Ishikawa (cell line): ENCODE measurements at regions not wholly inside any gene's neighbourhood (a gene's known extent, or its start where the extent isn't known, plus 50 kb on each side); places are given as distances from the start of the nearest gene placed in this dataset.

Source experiments
- CEBPB ChIP-seq: IDR thresholded peaks from 2 replicates; pipeline ENCODE4 v1.6.1; 2012
- CREB1 ChIP-seq: IDR thresholded peaks from 2 replicates; pipeline ENCODE4 v1.6.1; 2012; ENCODE audit warnings: low read depth
- EGR1 ChIP-seq: IDR thresholded peaks from 2 replicates; pipeline ENCODE4 v1.6.1; 2012
- EP300 ChIP-seq: IDR thresholded peaks from 2 replicates; pipeline ENCODE4 v1.6.1; 2012; ENCODE audit warnings: borderline replicate concordance
- FOXM1 ChIP-seq: IDR thresholded peaks from 2 replicates; pipeline ENCODE4 v1.6.1; 2012; ENCODE audit warnings: low read depth, borderline replicate concordance
- MAX ChIP-seq: IDR thresholded peaks from 2 replicates; pipeline ENCODE4 v1.6.1; 2012
- NFIC ChIP-seq: IDR thresholded peaks from 2 replicates; pipeline ENCODE4 v1.6.1; 2012
- RAD21 ChIP-seq: IDR thresholded peaks from 2 replicates; pipeline ENCODE4 v1.6.1; 2012; ENCODE audit warnings: low read depth
- REST ChIP-seq: IDR thresholded peaks from 2 replicates; pipeline ENCODE4 v1.6.1; 2012; ENCODE audit warnings: low read depth, mild to moderate bottlenecking
- TAF1 ChIP-seq: IDR thresholded peaks from 2 replicates; pipeline ENCODE4 v1.6.1; 2012; ENCODE audit warnings: low read depth, mild to moderate bottlenecking
- TCF12 ChIP-seq: IDR thresholded peaks from 2 replicates; pipeline ENCODE4 v1.6.1; 2012; ENCODE audit warnings: low read depth
- TEAD4 ChIP-seq: IDR thresholded peaks from 2 replicates; pipeline ENCODE4 v1.6.1; 2012
- USF1 ChIP-seq: IDR thresholded peaks from 2 replicates; pipeline ENCODE4 v1.6.1; 2012
- YY1 ChIP-seq: IDR thresholded peaks from 2 replicates; pipeline ENCODE4 v1.6.1; 2012; ENCODE audit warnings: low read depth
- ZBTB7A ChIP-seq: IDR thresholded peaks from 2 replicates; pipeline ENCODE4 v1.6.1; 2012; ENCODE audit warnings: low read depth

- TF ChIP-seq TEAD4 (no peak), CREB1 (no peak), REST (no peak), TAF1 (no peak), MAX (no peak), EGR1 (no peak), USF1 (no peak), EP300 (no peak), RAD21 (no peak), ZBTB7A (no peak), YY1 (no peak), CEBPB (no peak), TCF12 (no peak)
Observed at GRCh38 chr2:16396986-16397385, 268.6 kb downstream of the CYRIA start.

GRCh38 chr2:16396171-16396570 lies 269.5 kb downstream of the CYRIA start:
- no peak for TF ChIP-seq CEBPB
- no peak for TF ChIP-seq ZBTB7A
- no peak for TF ChIP-seq CREB1
- no peak for TF ChIP-seq RAD21
- no peak for TF ChIP-seq FOXM1
- no peak for TF ChIP-seq TCF12
- TF ChIP-seq YY1 = no peak

- TF ChIP-seq NFIC (no peak), TAF1 (no peak), CREB1 (no peak), EP300 (no peak), EGR1 (no peak)
Observed at GRCh38 chr2:16395601-16396000, 270.0 kb downstream of the CYRIA start.

GRCh38 chr2:16394986-16395550 lies 270.6 kb downstream of the CYRIA start:
- no peak for TF ChIP-seq YY1
- TF ChIP-seq TEAD4 = no peak
- no peak for TF ChIP-seq TCF12
- TF ChIP-seq CREB1 = no peak
- no peak for TF ChIP-seq USF1
- no peak for TF ChIP-seq CEBPB
- TF ChIP-seq REST = no peak
- no peak for TF ChIP-seq TAF1
- TF ChIP-seq FOXM1 = no peak
- TF ChIP-seq EGR1 = no peak

- no peak for TF ChIP-seq RAD21
- TF ChIP-seq ZBTB7A = no peak
Observed at GRCh38 chr2:16394072-16394985, 271.3 kb downstream of the CYRIA start.

- no peak for TF ChIP-seq TAF1
- no peak for TF ChIP-seq MAX
- TF ChIP-seq EP300 = no peak
- TF ChIP-seq REST = no peak
- TF ChIP-seq ZBTB7A = no peak
Observed at GRCh38 chr2:16393500-16394071, 272.0 kb downstream of the CYRIA start.
